ENCODE measurements at regions not wholly inside any gene's neighbourhood (a gene's known extent, or its start where the extent isn't known, plus 50 kb on each side); places are given as distances from the start of the nearest gene placed in this dataset.

DNA sequence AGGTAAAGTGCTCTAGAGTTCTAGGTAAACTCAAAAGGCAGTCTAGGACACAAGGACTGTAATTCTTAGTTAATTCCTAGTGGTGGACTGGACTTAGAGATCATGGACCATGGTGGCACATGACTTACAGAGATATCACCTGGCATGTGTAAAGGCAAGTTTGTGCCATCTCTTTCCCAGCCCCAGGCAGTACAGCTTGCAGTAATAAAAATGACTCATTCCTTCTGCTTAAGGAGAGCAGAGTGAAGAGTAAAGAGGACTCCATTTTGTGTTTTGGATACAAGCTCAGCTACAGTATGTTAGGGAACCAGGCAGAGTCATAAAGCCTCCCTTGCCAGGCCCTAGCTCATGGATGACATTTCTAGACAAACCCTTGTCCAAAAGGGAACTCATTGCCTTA lies 629.9 kb downstream of the JRKL start:
- TF ChIP-seq CTCF (IDR thresholded peaks at IDR 0.05; ENCODE audit: low read length) (no peak), EZH2 (IDR thresholded peaks at IDR 0.05; ENCODE audit: borderline replicate concordance, low read length) (no peak)
